Activated CD4-positive, alpha-beta T cell treated with anti-CD3 and anti-CD28 coated beads, Interleukin-10, Interleukin-2, amounts not matched to agents 100 ng/mL and 50 ng/mL, durations not matched to agents 16 hours and 8 hours (primary cell): ENCODE measurements at regions not wholly inside any gene's neighbourhood (a gene's known extent, or its start where the extent isn't known, plus 50 kb on each side); places are given as distances from the start of the nearest gene placed in this dataset.

Source experiments
- DNase-seq: peaks from one replicate; pipeline ENCODE4 v3.0.0-alpha.2; 2020

GRCh38 chr4:15340902-15341732, 86.7 kb upstream of the C1QTNF7 start:
- DNase-seq: no peak

DNA sequence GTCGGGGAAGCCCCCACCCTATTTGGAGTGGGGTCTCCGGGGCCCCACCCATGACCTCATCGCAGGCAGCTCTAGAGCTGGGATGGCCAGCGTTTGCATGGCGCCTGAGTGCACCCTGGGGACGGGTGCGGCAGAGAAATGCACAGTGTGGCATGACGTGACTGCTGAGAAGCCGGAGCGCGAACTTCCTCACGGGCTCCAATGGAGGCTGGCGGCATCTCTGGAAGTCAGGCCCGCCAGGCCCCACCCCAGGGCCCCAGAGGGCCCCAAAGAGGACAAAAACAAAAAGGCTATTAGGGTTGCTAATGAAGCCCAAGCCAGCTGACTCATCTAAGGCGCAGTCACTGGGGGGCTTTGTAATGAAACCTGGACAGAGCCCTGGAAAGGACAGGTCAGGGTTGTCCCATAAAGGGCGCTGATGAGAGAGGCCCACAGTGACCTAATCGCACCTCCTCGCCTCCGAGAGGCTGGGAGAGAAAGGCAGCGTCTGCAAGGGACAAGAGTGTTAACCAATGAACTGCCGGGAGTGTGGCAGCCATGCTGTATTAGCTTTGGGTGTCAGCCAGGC, 86.0 kb upstream of the C1QTNF7 start:
- DNase-seq: no peak

DNA sequence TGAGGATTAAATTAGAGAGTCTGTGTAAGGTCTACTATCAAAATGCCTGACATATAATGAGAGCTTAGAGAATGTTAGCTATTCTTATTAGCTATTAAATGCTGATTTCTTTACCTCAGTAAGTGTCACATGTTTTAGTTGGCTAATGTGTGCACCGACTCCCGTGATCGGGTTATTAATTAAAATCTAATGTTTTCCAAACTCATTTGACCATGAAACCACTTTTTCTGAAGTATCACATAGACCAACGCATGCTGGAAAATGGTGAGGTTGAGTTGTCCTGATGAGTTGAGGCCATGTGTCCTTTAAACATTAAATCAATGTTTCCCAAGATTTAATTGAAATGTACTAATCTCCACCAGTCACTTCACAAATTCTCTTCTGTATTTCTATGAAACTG, 84.8 kb upstream of the C1QTNF7 start:
- no peak for DNase-seq

DNA sequence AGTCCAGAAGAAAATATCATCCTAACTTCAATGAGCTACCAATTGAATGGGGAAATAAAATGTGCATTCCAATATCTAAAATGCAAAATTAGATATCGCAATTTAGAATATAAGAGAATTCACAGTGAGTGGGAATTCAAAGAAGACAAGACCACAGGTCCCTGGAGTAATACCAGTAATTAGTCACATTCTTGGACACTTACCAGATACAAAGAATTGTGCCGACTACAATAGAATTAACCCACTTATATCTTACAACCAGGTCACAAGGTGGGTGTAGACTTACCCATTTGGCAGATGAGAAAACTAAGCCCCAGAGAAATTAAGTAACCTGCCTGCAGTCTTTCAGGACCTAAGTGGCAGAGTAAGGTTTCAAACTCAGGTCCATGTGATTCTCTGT, 84.3 kb upstream of the C1QTNF7 start:
- DNase-seq: no peak

DNA sequence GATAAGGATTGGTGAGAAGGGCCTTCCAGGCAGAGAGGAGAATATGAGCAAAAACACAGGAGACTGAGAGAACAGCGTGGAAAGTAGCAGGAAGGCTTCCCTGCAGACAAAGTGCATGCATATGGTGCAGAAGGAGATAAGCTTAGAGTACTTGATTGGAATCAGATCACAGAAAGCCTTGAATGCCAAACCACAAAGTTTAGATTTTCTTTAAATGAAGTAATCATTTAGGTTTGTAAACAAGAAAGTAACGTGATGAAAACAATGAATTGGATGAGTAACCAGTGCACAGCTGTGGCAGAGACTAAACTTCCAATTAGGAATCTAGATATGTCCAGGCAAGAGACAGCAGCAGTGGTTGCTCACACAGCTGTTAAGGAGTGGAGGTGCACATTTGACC, 83.8 kb upstream of the C1QTNF7 start:
- no peak for DNase-seq

DNA sequence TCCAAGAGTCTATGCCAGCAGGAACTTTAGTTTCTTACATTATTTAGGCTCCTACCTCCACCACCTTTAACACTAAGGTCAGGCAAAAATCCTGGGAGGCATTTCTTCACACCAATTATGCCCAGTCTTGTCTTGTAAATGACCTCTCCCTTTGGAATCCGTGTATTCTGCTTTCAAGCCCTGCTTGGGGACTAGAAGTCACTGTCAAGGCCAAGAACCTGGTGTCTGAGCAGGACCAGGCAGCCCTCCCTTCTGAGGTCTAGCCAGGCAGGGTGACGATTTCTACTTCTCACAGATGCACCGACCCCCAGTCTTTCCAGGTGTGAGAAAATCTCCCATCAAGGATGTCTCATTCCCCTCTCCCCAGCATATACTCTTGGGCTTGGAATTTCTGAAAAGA, 82.7 kb upstream of the C1QTNF7 start:
- DNase-seq: no peak

- no peak for DNase-seq
Observed at GRCh38 chr4:15348236-15348635, 79.6 kb upstream of the C1QTNF7 start.

DNA sequence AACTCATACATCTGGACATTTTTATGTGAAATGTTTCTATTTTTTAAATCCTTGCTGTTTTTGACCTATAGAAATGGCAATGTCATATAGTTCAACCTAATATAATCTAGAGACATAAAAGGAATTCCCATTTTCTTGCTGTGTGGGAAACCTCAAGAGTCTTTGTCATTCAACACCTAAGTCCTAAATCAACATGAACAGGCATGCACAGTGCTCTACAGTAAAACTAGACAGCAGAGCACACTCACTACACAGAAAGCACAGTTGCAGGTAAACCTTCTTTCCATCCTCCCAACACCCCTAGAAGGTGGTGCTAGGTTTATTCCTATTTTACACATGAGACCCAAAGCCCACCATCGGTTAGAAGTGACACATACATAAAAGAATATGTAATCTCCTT, 79.1 kb upstream of the C1QTNF7 start:
- no peak for DNase-seq

- DNase-seq: no peak
Observed at GRCh38 chr4:15349531-15349935, 78.3 kb upstream of the C1QTNF7 start.

GRCh38 chr4:15349965-15350364, 77.9 kb upstream of the C1QTNF7 start:
- DNase-seq: no peak

- DNase-seq: no peak
Observed at GRCh38 chr4:15352524-15352923, 75.3 kb upstream of the C1QTNF7 start.

GRCh38 chr4:15353207-15353606, 74.6 kb upstream of the C1QTNF7 start:
- no peak for DNase-seq

- no peak for DNase-seq
Observed at GRCh38 chr4:15354371-15355297, 73.2 kb upstream of the C1QTNF7 start.

- no peak for DNase-seq
Observed at GRCh38 chr4:15361529-15361928, 66.3 kb upstream of the C1QTNF7 start.

DNA sequence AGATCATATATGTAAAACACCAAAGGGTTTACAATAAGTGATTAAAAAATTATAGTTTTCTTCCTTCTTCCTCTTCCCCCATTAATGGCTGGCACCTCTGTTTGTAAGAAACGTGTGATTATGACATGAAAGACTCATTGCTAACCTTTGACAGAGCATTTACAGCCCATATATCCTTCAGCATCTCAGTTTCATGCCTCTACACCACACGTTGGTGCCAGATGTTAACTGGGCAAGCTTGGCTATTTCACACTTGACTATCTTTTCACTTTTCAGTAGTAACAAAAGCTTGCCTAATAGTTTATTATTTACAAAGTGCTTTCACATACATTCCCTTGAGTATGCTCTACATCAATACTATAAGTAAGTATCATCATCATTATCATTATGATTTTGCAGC, 65.3 kb upstream of the C1QTNF7 start:
- DNase-seq: no peak

GRCh38 chr4:15364183-15364582, 63.6 kb upstream of the C1QTNF7 start:
- no peak for DNase-seq

GRCh38 chr4:15365641-15366040, 62.2 kb upstream of the C1QTNF7 start:
- DNase-seq: no peak

GRCh38 chr4:15366721-15367120, 61.1 kb upstream of the C1QTNF7 start:
- no peak for DNase-seq

GRCh38 chr4:15368856-15369255, 59.0 kb upstream of the C1QTNF7 start:
- DNase-seq: peak; percentile 33

DNA sequence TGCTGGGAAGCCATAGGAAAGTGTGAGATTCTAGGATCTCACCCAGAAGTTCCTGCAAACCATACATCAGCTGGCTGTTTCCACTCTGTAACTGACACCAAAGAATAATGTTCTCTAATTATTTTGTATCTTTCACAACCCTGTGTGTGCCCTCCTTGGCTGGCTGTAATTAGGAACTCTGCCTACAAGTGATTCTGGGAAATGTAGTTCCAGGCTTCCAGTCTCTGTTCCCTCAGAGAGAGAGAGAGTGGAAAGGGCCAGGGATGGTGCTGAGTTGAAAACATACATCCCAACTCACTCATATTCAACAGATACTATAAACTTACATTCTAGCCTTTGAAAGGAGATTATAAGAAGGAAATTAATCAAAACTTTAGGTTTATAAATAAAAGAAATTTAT, 57.5 kb upstream of the C1QTNF7 start:
- no peak for DNase-seq

GRCh38 chr4:15373363-15373762, 54.5 kb upstream of the C1QTNF7 start:
- DNase-seq: peak; percentile 30

GRCh38 chr4:15374656-15375055, 53.2 kb upstream of the C1QTNF7 start:
- DNase-seq: no peak

GRCh38 chr4:15375667-15376066, 52.2 kb upstream of the C1QTNF7 start:
- peak; percentile 49 for DNase-seq

GRCh38 chr4:15376145-15376544, 51.7 kb upstream of the C1QTNF7 start:
- DNase-seq: no peak
